SK-N-SH (cell line): ENCODE measurements at regions not wholly inside any gene's neighbourhood (a gene's known extent, or its start where the extent isn't known, plus 50 kb on each side); places are given as distances from the start of the nearest gene placed in this dataset.
"Not testable (repeated sequence)": the region's sequence is repeated elsewhere in the genome, so short reads cannot be mapped to it uniquely, and the experiment has no call there.

Experiments used
- CTCF ChIA-PET: fragments of 300-600, 350-600 bp; formaldehyde crosslinking; extraction: SDS; loops from one replicate; lab custom pipeline; 2021; lab: Yijun Ruan, JAX
- POLR2A ChIA-PET: fragments of 350-600 bp; sonication (Branson Sonifier 250); formaldehyde crosslinking; extraction: SDS; loops from one replicate; lab custom pipeline; 2020; ENCODE audit warnings: antibody characterized with exemption, inconsistent platforms; lab: Yijun Ruan, JAX
- DNase-seq: peaks from one replicate; pipeline ENCODE4 v3.0.0; 2012
- H2AFZ ChIP-seq: fragments of 200-600 bp; sonication (generic); 2 replicates; pipeline ENCODE4 v1.8.1; 2016; ENCODE audit warnings: antibody characterized with exemption, mild to moderate bottlenecking, low read depth
- H3F3A ChIP-seq: fragments of 200-600 bp; sonication (generic); replicated peaks from 2 replicates; pipeline ENCODE3; 2016; ENCODE audit warnings: antibody characterized with exemption, mild to moderate bottlenecking; ENCODE audit not compliant: insufficient read depth
- H3K27ac ChIP-seq, 2 experiments: fragments of 200-500 bp in 1 of 2; fragments of 200-600 bp in 1 of 2; sonication (Bioruptor generic) in 1 of 2; sonication (generic), shearing (Covaris generic) in 1 of 2; 2 replicates each; pipeline versions ENCODE4 v1.5.1 to v1.6.1; 2014 to 2016; ENCODE audit warnings: low read depth in 2 of 2, inconsistent platforms in 1 of 2, low read length in 1 of 2, mild to moderate bottlenecking in 1 of 2, mixed read lengths in 1 of 2
- H3K27me3 ChIP-seq: fragments of 200-600 bp; sonication (generic), shearing (Covaris generic); 2 replicates; pipeline ENCODE4 v1.6.1; 2016; ENCODE audit warnings: mixed run types; ENCODE audit not compliant: insufficient read depth
- H3K36me3 ChIP-seq, 2 experiments: fragments of 200-500 bp in 1 of 2; fragments of 200-600 bp in 1 of 2; sonication (Bioruptor generic) in 1 of 2; sonication (generic) in 1 of 2; replicated peaks in 1 of 2; 2 replicates each; pipeline versions ENCODE3 to v1.5.1; 2014 to 2016; ENCODE audit warnings: low read length in 1 of 2, mild to moderate bottlenecking in 1 of 2; ENCODE audit not compliant: insufficient read depth in 2 of 2, control insufficient read depth in 1 of 2
- H3K4me1 ChIP-seq, 2 experiments: fragments of 200-500 bp in 1 of 2; fragments of 200-600 bp in 1 of 2; sonication (Bioruptor generic) in 1 of 2; sonication (generic), shearing (Covaris generic) in 1 of 2; 2 replicates each; pipeline versions ENCODE4 v1.5.1 to v1.6.1; 2014 to 2016; ENCODE audit warnings: low read depth in 1 of 2, low read length in 1 of 2, mixed run types in 1 of 2; ENCODE audit not compliant: insufficient read depth in 2 of 2, control insufficient read depth in 1 of 2
- H3K4me2 ChIP-seq: fragments of 200-600 bp; sonication (generic), shearing (Covaris generic); 2 replicates; pipeline ENCODE4 v1.6.1; 2017; ENCODE audit warnings: mixed run types
- H3K4me3 ChIP-seq, 2 experiments: fragments of 200-500 bp in 1 of 2; fragments of 200-600 bp in 1 of 2; sonication (Bioruptor generic) in 1 of 2; sonication (generic), shearing (Covaris generic) in 1 of 2; 2 replicates each; pipeline versions ENCODE4 v1.5.1 to v1.8.1; 2014 to 2016; ENCODE audit warnings: low read depth in 2 of 2, inconsistent platforms in 1 of 2, low read length in 1 of 2, mild to moderate bottlenecking in 1 of 2, mixed read lengths in 1 of 2, moderate library complexity in 1 of 2
- H3K79me2 ChIP-seq: fragments of 200-600 bp; sonication (generic); 2 replicates; pipeline ENCODE4 v1.8.1; 2017; ENCODE audit warnings: mild to moderate bottlenecking; ENCODE audit not compliant: insufficient read depth
- H3K9ac ChIP-seq: fragments of 200-600 bp; sonication (generic); 2 replicates; pipeline ENCODE4 v1.6.1; 2017; ENCODE audit warnings: mixed run types
- H3K9me2 ChIP-seq: fragments of 200-600 bp; sonication (generic); 2 replicates; pipeline ENCODE4 v1.6.1; 2017; ENCODE audit warnings: mixed run types
- H3K9me3 ChIP-seq: fragments of 200-600 bp; sonication (generic); 2 replicates; pipeline ENCODE4 v1.6.1; 2017; ENCODE audit warnings: mixed run types, mild to moderate bottlenecking, moderate library complexity
- H4K20me1 ChIP-seq: fragments of 200-600 bp; sonication (generic); 2 replicates; pipeline ENCODE4 v1.6.1; 2017; ENCODE audit warnings: mild to moderate bottlenecking, mixed run types; ENCODE audit not compliant: insufficient read depth
- EP300 ChIP-seq, 2 experiments: IDR thresholded peaks; 2 replicates each; pipeline versions ENCODE4 v1.4.0 to v1.6.1; 2012; ENCODE audit warnings: borderline replicate concordance in 1 of 2, low read depth in 1 of 2, low read length in 1 of 2
- FOSL2 ChIP-seq: IDR thresholded peaks from 2 replicates; pipeline ENCODE4 v1.4.0; 2012; ENCODE audit warnings: low read depth, mild to moderate bottlenecking, moderate library complexity, borderline replicate concordance
- FOXJ3 ChIP-seq: sonication (generic); formaldehyde crosslinking; IDR thresholded peaks from 2 replicates; pipeline ENCODE4 v1.5.1; 2020; ENCODE audit warnings: mild to moderate bottlenecking, missing genetic modification reagents
- GATA2 ChIP-seq: sonication (generic); formaldehyde crosslinking; IDR thresholded peaks from 2 replicates; pipeline ENCODE4 v1.5.0; 2020; ENCODE audit warnings: mild to moderate bottlenecking, missing genetic modification reagents
- IRF3 ChIP-seq: fragments of 150-350 bp; IDR thresholded peaks from 2 replicates; pipeline ENCODE4 v1.6.1; 2016; ENCODE audit warnings: mild to moderate bottlenecking, low read depth, low read length
- MAX ChIP-seq: IDR thresholded peaks from 2 replicates; pipeline ENCODE4 v1.4.0; 2012; ENCODE audit warnings: low read depth
- PBX3 ChIP-seq: IDR thresholded peaks from 2 replicates; pipeline ENCODE4; 2012
- POLR2AphosphoS5 ChIP-seq: IDR thresholded peaks from 2 replicates; pipeline ENCODE4 v1.6.1; 2012; ENCODE audit warnings: low read depth, low read length
- RCOR1 ChIP-seq: fragments of 150-350 bp; IDR thresholded peaks from 2 replicates; pipeline ENCODE4 v1.6.1; 2017; ENCODE audit warnings: antibody characterized with exemption, low read length
- USF2 ChIP-seq: fragments of 150-350 bp; IDR thresholded peaks from 2 replicates; pipeline ENCODE4 v1.6.1; 2017; ENCODE audit warnings: antibody characterized with exemption, low read length, low read depth, borderline replicate concordance
- WGBS: methylation state at CpG from one replicate; pipeline ENCODE4 v1.1.6; 2017; ENCODE audit warnings: low lambda C conversion rate; 5-methylcytosine and 5-hydroxymethylcytosine counted together

- POLR2A ChIA-PET, result interaction anchor here (0.8 kb wide), 1 partner anchor 41 kb away, joined by 4 read pairs; no protein-coding TSS in a partner anchor
Observed at GRCh38 chr17:77843255-77843895, 115.1 kb upstream of the TNRC6C start.

GRCh38 chr17:77843896-77844295 is 114.6 kb upstream of the TNRC6C start:
- Histone ChIP-seq H3K27me3 (no peaks in the 10 kb centered on the region), H3K9me2 (no peaks in the 10 kb centered on the region), H3K9me3 (no peaks in the 10 kb centered on the region), H3K4me1 (peaks cover 0 to 14% of the 10 kb centered on the region in 2 experiments; a peak in 3 of 4 replicates), H3K4me3 (no peak overlapping the region), H3K9ac (no peak overlapping the region), H2AFZ (no peak overlapping the region), H3K4me2 (no peak overlapping the region), H4K20me1 (no peaks in the 10 kb centered on the region), H3K27ac (no peak overlapping the region), H3F3A (peaks cover 4% of the 10 kb centered on the region), H3K36me3 (no peaks in the 10 kb centered on the region), H3K79me2 (no peaks in the 10 kb centered on the region)
- TF ChIP-seq PBX3, result no peak
- no peak for TF ChIP-seq POLR2AphosphoS5
- TF ChIP-seq GATA2 (CRISPR knock-in tag), result no peak
- TF ChIP-seq USF2, result no peak
- TF ChIP-seq EP300 (IDR thresholded peaks at IDR 0.05; ENCODE audit: borderline replicate concordance in 1 of 2, low read depth in 1 of 2, low read length in 1 of 2), result no peak
- TF ChIP-seq IRF3, result no peak
- no peak for TF ChIP-seq FOXJ3 (CRISPR knock-in tag)
- no peak for TF ChIP-seq MAX
- TF ChIP-seq RCOR1, result no peak
- DNase-seq, result no peak
- 74% methylated on average over 2 of the region's 2 CpGs for WGBS
- ChIA-PET CTCF (no interaction called here), POLR2A (interaction anchor here (0.8 kb wide), 1 partner anchor 41 kb away, joined by 4 read pairs; no protein-coding TSS in a partner anchor)

More at GRCh38 chr17:77843255-77843895, 115.1 kb upstream of the TNRC6C start:
- H3K9me3 ChIP-seq, H3K27me3 ChIP-seq, H3K79me2 ChIP-seq, DNase-seq, H3K27ac ChIP-seq, H3K9me2 ChIP-seq, H3K36me3 ChIP-seq, H3K4me3 ChIP-seq, H3F3A ChIP-seq, H2AFZ ChIP-seq, H3K9ac ChIP-seq, H4K20me1 ChIP-seq: not testable (repeated sequence)
- CTCF ChIA-PET, result interaction anchor here (1.4 kb wide), 1 partner anchor 301 kb away, joined by 3 read pairs; no protein-coding TSS in a partner anchor
- peak; percentile 36; the same call in 1 of the 2 replicates for TF ChIP-seq FOSL2
- peak overlapping the region; percentile 41 for H3K4me2 ChIP-seq
- peaks cover 0 to 14% of the 10 kb centered on the region in 2 experiments; a peak in 3 of 4 replicates for H3K4me1 ChIP-seq
- 73% methylated on average over 13 of the region's 13 CpGs for whole genome bisulfite sequencing
